NCI-H460 (cell line): ENCODE measurements at regions not wholly inside any gene's neighbourhood (a gene's known extent, or its start where the extent isn't known, plus 50 kb on each side); places are given as distances from the start of the nearest gene placed in this dataset.

ENCODE experiments used
- DNase-seq: peaks from one replicate; pipeline ENCODE4 v3.0.0-alpha.2; 2016; ENCODE audit warnings: low read depth; ENCODE audit errors: extremely low read depth

- no peak for DNase-seq
Measured at GRCh38 chr13:61777271-61777670, 361.6 kb upstream of the PCDH20 start.

- DNase-seq, result no peak
Measured at GRCh38 chr13:61774903-61775302, 359.3 kb upstream of the PCDH20 start.

GRCh38 chr13:61770681-61771080, 355.0 kb upstream of the PCDH20 start:
- DNase-seq, result no peak

- DNase-seq, result no peak
Measured at GRCh38 chr13:61768175-61768574, 352.5 kb upstream of the PCDH20 start.

- no peak for DNase-seq
Measured at GRCh38 chr13:61766667-61767058, 351.0 kb upstream of the PCDH20 start.

GRCh38 chr13:61765940-61766666, 350.5 kb upstream of the PCDH20 start:
- DNase-seq, result no peak

GRCh38 chr13:61765181-61765742, 349.6 kb upstream of the PCDH20 start:
- no peak for DNase-seq

DNA sequence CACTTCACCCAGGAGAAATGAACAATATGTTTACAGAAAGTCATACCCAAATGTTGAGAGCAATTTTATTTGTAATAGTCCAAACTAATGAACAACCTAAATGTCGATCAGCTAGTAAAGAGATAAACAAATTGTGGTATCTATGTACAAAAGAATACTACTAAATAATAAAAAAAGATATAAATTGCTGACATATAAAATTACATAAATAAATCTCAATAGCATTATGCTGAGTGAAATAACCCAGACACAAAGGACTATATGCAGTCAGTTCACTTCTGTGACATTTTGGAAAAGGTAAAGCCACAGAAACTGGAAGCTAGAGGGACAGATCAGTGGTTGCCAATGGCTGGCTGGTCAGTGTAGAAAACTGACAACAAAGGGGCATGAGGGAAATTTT, 346.0 kb upstream of the PCDH20 start:
- no peak for DNase-seq

DNA sequence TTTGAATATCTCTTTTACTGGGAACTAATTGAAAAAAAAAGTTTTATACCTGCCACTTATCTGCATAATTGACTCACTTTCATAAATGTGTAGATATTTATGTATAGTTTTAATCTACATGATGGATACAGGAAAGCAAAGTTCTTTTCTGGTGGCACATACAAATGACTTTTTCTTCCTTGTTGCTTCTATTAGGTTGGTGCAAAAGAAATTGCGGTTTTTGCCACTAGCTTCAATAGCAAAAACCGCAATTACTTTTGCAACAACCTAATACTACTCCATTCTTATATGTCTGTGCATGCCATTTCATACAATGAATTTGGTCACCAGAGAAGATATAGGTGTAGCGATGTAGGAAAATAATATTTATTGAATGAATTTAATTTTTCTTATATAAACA, 344.5 kb upstream of the PCDH20 start:
- no peak for DNase-seq

DNA sequence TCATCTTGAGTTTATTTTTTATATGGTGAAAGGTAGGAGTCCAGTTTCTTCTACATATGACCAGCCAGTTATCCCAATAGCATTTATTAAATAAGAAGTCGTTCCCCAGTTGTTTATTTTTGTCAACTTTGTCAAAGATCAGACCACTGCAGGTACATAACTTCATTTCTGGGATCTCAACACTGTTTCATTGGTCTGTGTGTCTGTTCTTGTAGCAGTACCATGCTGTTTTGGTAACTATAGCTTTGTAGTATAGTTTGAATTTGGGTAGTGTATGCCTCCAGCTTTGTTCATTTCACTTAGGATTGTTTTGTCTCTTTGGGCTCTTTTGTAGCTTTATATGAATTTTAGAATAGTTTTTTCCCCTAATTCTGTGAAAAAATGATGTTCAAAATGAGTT, 340.4 kb upstream of the PCDH20 start:
- DNase-seq, result no peak

DNA sequence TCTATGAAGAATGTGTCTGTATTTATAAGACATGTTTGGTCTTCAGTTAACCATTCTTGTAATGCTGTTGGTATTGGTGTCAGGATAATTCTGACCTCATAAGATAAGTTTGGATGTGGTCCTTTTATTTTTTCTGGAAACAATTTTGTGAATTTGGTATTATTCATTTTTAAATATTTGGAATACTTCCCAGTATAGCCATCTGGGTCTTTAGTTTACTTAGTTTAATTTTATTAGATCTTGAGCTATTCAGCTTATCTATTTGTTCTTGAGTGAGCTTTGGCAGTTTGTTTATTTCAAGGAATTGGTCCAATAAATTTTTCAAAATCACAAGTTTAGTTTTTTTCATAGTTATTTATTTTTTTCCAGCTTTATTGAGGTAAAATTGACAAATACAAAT, 335.4 kb upstream of the PCDH20 start:
- no peak for DNase-seq

DNA sequence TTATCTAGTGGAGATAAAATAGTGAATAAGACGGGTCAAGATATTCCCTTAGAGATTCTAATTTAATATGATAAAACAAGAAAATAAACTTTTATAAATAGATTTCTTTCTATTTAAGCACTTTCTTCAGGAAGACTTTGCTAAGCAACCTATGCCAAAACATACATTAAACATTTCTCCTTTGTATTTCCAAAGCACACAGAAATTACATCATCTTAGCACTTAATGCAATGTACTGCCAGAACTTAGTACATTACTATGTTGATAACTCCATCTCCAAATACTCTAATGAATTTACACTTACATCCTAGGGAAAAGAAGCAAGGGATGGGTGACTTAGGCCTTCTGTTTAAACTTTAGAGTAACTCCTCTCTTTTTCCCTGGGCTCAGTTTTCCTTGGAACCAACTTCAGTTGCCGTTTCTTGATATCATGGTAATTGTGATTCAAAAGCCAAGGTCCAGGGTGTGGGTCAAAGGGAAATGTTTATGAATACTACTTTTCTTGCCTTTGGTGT, 322.6 kb upstream of the PCDH20 start:
- DNase-seq, result no peak

DNA sequence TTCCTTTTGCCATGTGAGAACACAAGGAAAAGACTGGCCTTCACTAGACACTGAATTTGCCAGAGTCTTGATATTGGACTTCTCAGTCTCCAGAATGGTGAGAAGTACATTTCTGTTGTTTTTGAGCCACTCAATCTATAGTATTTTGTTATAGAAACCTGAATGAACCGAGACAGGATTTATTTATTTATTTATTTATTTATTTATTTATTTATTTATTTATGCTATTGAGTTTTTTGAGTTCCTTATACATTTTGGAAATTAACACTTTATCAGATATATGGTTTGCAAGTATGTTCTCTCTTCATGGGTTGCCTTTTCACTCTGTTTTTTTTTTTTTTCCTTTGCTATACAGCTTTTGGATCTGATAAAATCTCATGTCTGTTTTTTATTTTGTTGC, 319.0 kb upstream of the PCDH20 start:
- DNase-seq, result no peak

DNA sequence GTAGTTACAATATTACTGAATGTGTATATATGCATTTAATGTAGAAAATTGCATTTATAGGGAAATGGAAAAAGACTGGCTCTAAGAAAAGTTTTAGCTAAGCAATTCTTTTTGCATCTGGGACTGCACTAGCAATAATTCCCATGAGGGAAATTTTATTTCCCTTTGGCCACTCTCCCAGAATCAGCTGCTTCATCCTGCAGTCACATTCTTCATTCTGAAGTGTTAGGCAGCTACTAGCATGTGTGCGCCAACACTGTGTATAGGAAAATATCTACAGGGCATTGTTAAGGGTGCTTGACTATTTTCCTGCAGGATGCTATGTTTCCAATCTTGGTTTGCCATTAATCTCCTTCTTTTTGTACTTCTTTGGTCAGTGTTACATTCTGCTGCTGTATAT, 312.8 kb upstream of the PCDH20 start:
- DNase-seq, result peak; percentile 6

- peak; percentile 2 for DNase-seq
Measured at GRCh38 chr13:61727767-61728166, 312.1 kb upstream of the PCDH20 start.

DNA sequence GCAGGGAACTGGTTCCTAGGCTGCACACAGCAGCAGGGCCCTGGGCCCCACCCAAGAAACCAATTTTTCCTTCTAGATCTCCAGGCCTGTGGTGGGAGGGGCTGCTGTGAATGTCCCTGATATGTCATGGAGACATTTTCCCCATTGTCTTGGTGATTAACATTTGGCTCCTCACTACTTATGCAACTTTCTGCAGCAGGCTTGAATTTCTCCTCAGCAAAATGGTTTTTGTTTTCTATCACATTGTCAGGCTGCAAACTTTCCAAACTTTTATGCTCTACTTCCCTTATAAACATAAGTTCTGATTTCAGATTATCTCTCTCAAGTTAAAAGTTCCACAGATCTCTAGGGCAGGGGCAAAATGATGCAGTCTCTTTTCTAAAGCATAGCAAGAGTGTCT, 310.2 kb upstream of the PCDH20 start:
- no peak for DNase-seq

DNA sequence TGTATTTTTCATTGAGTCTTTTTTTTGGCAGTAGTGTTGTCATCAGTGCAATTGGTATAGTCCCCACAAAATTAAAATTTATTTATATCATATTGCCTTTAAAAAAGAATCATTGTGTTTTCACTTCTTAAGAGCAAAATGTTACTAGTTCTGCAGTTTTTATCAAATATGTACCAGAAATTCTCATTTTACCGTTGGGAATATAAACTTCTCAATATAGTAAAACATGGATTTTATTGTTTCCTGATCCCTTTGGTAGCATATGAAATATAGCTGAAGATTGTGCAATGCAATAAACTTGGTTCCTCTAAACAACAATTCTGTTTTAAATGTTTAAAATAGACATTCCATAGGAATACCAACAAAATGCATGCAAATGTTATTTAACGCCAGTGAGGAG, 306.5 kb upstream of the PCDH20 start:
- DNase-seq, result no peak

- no peak for DNase-seq
Measured at GRCh38 chr13:61712621-61713020, 297.0 kb upstream of the PCDH20 start.

DNA sequence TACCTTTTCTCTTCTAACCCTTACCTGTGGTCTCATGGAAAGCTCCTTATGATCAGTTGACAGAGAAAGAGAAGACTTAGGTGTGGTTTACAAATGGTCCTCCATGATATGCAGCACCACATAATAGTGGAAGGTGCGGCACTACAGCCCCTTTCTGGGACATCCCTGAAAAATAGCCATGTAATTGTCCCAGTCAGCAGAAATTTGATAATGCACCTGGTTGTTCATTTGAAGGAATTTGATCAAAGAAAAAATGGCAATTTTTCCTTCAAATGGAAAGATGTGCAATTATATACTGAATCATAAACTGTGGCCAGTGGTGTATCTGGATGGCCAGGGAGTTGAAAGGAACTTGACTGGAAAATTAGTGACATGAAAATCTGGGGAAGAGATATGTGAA, 293.6 kb upstream of the PCDH20 start:
- DNase-seq, result no peak

GRCh38 chr13:61706899-61707298, 291.2 kb upstream of the PCDH20 start:
- no peak for DNase-seq

DNA sequence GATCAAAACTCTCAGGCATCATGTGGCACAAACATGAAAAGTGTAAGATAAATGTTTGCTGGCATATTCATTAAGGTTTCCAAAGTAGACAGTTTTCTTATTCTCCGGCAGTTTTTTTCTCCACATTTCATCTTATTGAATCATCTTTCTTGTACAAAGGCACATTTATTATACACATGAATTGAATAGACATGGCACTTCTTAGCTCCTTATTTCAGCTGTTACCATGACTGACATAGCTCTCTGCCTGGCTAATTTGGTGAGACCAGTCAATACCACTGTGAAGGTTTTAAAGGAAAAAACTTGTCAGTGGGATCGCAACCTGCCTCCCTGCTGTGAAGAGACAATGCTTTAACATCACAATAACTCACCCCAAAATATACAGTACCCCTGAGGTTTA, 285.0 kb upstream of the PCDH20 start:
- DNase-seq, result no peak

GRCh38 chr13:61700181-61700580, 284.5 kb upstream of the PCDH20 start:
- no peak for DNase-seq

DNA sequence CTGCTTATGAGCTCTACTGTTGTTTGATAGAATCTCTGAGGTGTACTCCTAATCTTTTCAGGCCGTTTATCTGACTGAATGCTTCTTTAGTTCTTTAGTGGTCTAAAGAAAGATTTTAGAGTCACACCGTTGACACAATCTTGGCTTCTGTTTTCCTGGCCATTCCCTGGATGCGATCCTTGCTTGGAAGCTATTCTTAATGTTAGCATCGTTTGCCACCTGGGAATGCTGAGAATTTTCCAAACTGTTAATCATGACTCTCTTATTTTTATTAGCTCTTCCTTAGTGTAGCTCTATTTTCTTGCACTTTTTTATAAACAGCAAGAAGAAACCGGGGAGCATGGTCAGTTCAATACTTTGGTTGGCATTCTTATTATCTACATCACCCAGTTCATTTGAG, 281.0 kb upstream of the PCDH20 start:
- DNase-seq, result no peak
